SK-N-SH (cell line): ENCODE measurements at regions not wholly inside any gene's neighbourhood (a gene's known extent, or its start where the extent isn't known, plus 50 kb on each side); places are given as distances from the start of the nearest gene placed in this dataset.

ENCODE experiments used
- EZH2phosphoT487 ChIP-seq: fragments of 200-600 bp; sonication (generic); IDR thresholded peaks from 2 replicates; pipeline ENCODE4 v1.6.1; 2017; ENCODE audit warnings: low read depth, mixed run types, mild to moderate bottlenecking, antibody characterized with exemption, moderate library complexity, borderline replicate concordance
- MXI1 ChIP-seq: IDR thresholded peaks from 2 replicates; pipeline ENCODE4 v1.6.1; 2012; ENCODE audit warnings: mild to moderate bottlenecking, low read depth, low read length, improper control_type of control experiment
- SMC3 ChIP-seq: IDR thresholded peaks from 2 replicates; pipeline ENCODE4 v1.6.1; 2012; ENCODE audit warnings: low read depth, low read length, improper control_type of control experiment
- TCF12 ChIP-seq: IDR thresholded peaks from 2 replicates; pipeline ENCODE4 v1.4.0; 2012
- TF ChIP-seq, protein P1 (sequence below): fragments of 200-600 bp; sonication (generic); IDR thresholded peaks from 2 replicates; pipeline ENCODE4 v1.6.1; 2017; ENCODE audit warnings: antibody characterized with exemption, mild to moderate bottlenecking, moderate library complexity
- TF ChIP-seq, protein P2 (sequence below): IDR thresholded peaks from 2 replicates; pipeline ENCODE4 v1.6.1; 2012; ENCODE audit warnings: mild to moderate bottlenecking, low read depth, low read length, moderate library complexity
- TF ChIP-seq, protein P3 (sequence below): IDR thresholded peaks from 2 replicates; pipeline ENCODE4 v1.4.0; 2012; ENCODE audit warnings: low read depth

DNA sequence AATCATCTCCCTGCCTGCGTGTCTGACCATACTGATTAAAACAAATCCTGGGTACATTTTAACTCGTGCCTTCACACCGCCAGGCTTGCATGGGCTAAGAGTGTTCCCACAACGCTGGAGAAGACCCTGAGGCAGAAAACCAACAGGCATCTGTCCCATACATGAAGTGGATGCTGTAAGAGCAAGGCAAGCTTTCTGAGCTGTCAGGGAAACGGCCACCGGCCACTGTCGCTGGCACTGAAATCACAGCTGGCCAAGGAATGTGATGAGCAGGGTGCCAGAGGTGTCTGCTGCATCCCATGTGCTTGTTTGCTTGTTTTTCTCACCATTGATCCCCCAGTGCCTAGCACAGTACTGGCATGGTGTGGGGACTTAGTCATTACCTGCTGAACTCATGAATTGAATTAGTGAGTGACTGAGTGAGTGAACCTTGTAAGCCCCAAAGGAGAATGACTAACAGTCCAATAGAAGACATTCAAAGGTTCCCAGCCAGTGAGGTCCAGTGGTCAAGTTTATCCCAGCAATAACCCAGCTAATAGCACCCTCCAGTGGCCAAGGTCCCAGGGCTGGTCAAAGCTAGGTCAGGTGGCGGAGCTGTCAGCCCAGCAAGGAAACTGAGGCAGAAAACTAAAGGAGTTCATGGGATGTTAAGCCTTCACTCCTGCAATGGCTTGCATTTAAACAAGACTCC is 92.7 kb upstream of the CDH5 start:
- TF ChIP-seq, protein P1, sequence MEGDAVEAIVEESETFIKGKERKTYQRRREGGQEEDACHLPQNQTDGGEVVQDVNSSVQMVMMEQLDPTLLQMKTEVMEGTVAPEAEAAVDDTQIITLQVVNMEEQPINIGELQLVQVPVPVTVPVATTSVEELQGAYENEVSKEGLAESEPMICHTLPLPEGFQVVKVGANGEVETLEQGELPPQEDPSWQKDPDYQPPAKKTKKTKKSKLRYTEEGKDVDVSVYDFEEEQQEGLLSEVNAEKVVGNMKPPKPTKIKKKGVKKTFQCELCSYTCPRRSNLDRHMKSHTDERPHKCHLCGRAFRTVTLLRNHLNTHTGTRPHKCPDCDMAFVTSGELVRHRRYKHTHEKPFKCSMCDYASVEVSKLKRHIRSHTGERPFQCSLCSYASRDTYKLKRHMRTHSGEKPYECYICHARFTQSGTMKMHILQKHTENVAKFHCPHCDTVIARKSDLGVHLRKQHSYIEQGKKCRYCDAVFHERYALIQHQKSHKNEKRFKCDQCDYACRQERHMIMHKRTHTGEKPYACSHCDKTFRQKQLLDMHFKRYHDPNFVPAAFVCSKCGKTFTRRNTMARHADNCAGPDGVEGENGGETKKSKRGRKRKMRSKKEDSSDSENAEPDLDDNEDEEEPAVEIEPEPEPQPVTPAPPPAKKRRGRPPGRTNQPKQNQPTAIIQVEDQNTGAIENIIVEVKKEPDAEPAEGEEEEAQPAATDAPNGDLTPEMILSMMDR = no peak
- TF ChIP-seq SMC3 = no peak
- no peak for TF ChIP-seq EZH2phosphoT487
- TF ChIP-seq TCF12 = no peak
- TF ChIP-seq, protein P2, sequence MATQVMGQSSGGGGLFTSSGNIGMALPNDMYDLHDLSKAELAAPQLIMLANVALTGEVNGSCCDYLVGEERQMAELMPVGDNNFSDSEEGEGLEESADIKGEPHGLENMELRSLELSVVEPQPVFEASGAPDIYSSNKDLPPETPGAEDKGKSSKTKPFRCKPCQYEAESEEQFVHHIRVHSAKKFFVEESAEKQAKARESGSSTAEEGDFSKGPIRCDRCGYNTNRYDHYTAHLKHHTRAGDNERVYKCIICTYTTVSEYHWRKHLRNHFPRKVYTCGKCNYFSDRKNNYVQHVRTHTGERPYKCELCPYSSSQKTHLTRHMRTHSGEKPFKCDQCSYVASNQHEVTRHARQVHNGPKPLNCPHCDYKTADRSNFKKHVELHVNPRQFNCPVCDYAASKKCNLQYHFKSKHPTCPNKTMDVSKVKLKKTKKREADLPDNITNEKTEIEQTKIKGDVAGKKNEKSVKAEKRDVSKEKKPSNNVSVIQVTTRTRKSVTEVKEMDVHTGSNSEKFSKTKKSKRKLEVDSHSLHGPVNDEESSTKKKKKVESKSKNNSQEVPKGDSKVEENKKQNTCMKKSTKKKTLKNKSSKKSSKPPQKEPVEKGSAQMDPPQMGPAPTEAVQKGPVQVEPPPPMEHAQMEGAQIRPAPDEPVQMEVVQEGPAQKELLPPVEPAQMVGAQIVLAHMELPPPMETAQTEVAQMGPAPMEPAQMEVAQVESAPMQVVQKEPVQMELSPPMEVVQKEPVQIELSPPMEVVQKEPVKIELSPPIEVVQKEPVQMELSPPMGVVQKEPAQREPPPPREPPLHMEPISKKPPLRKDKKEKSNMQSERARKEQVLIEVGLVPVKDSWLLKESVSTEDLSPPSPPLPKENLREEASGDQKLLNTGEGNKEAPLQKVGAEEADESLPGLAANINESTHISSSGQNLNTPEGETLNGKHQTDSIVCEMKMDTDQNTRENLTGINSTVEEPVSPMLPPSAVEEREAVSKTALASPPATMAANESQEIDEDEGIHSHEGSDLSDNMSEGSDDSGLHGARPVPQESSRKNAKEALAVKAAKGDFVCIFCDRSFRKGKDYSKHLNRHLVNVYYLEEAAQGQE = no peak
- TF ChIP-seq, protein P3, sequence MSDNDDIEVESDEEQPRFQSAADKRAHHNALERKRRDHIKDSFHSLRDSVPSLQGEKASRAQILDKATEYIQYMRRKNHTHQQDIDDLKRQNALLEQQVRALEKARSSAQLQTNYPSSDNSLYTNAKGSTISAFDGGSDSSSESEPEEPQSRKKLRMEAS = no peak
- no peak for TF ChIP-seq MXI1
